ENCODE measurements at regions not wholly inside any gene's neighbourhood (a gene's known extent, or its start where the extent isn't known, plus 50 kb on each side); places are given as distances from the start of the nearest gene placed in this dataset.
"Not testable (repeated sequence)": the region's sequence is repeated elsewhere in the genome, so short reads cannot be mapped to it uniquely, and the experiment has no call there.

DNA sequence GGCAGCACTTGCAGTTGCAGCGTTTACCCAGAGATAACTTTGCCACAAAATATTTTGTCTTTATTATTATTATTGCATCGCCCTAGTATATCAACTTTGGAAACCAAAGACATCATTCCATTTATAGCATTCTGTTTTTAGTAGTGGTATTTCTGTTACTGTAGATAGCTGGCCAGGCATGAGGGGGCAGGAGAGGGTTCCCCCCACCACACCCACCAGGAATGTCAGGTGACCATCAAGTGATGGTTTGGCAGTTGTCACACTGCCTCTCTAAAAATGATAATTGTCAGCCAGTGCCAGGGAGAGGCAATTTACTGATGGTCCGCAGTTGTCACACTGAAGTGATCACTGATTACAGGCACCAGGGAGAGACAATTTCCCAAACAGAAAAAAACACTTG is 135.6 kb downstream of the TSEN15 start:
- no peak overlapping the region for H3K27ac ChIP-seq

GRCh38 chr1:184188037-184188436 is 136.5 kb downstream of the TSEN15 start:
- no peaks in the 10 kb centered on the region for H4K20me1 ChIP-seq
- H3K4me1 ChIP-seq: no peaks in the 10 kb centered on the region
- no peaks in the 10 kb centered on the region for H3K36me3 ChIP-seq
- no peak overlapping the region for H3K9ac ChIP-seq
- no peak overlapping the region for H3K4me3 ChIP-seq
- H3K27ac ChIP-seq: no peak overlapping the region
- H3K9me3 ChIP-seq (replicated peaks in 1 of 11): peaks cover 0 to 12% (median 0%) of the 10 kb centered on the region in 11 experiments; a peak in 2 of 22 replicates
- TF ChIP-seq Cebpa-rat (IDR thresholded peaks at IDR 0.05): no peak
- no peak overlapping the region for H3K4me2 ChIP-seq
- H3K27me3 ChIP-seq: no peaks in the 10 kb centered on the region

More for the DNA sequence above, 135.6 kb downstream of the TSEN15 start:
- no peak for TF ChIP-seq Cebpa-rat (IDR thresholded peaks at IDR 0.05)
- no peaks in the 10 kb centered on the region for H3K36me3 ChIP-seq
- H3K27me3 ChIP-seq: no peaks in the 10 kb centered on the region
- H4K20me1 ChIP-seq: no peaks in the 10 kb centered on the region
- H3K4me2 ChIP-seq: no peak overlapping the region
- peaks cover 0 to 12% (median 0%) of the 10 kb centered on the region in 11 experiments; a peak in 2 of 22 replicates for H3K9me3 ChIP-seq (replicated peaks in 1 of 11)
- no peak overlapping the region for H3K9ac ChIP-seq
- no peaks in the 10 kb centered on the region for H3K4me1 ChIP-seq
- no peak overlapping the region for H3K4me3 ChIP-seq

DNA sequence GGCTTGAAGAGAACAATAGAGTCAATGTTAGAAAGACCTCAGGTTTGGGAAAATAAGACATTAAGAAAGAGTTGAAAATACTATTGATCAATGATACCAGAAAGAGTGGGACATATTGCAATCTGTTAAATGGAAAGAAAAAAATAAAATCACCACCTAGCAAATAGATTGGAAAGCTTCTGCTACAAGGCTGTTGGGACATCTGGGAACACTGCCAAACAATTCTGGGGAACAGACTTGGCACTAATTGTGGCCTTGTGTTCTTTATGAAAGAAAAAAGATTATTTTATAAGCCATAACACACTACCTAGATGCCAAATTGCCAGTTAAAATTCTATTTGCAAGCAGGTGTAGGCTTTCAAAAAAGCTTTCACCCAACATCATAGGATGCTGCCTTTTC is 137.8 kb downstream of the TSEN15 start:
- Histone ChIP-seq H3K9me3 (replicated peaks in 1 of 11) (peaks cover 0 to 12% (median 0%) of the 10 kb centered on the region in 11 experiments; a peak in 2 of 22 replicates), H4K20me1 (no peaks in the 10 kb centered on the region), H3K27ac (no peak overlapping the region), H3K4me3 (no peak overlapping the region), H3K9ac (no peak overlapping the region), H3K4me1 (no peaks in the 10 kb centered on the region), H3K36me3 (no peaks in the 10 kb centered on the region), H3K4me2 (no peak overlapping the region), H3K27me3 (no peaks in the 10 kb centered on the region)
- no peak for TF ChIP-seq Cebpa-rat (IDR thresholded peaks at IDR 0.05)

- Histone ChIP-seq H3K36me3 (no peaks in the 10 kb centered on the region), H3K4me1 (no peaks in the 10 kb centered on the region), H3K4me3 (no peak overlapping the region), H3K27ac (no peak overlapping the region), H3K4me2 (no peak overlapping the region), H3K27me3 (no peaks in the 10 kb centered on the region), H3K9me3 (replicated peaks in 1 of 11) (peaks cover 0 to 14% (median 0%) of the 10 kb centered on the region in 11 experiments; a peak in 2 of 22 replicates), H3K9ac (no peak overlapping the region), H4K20me1 (no peaks in the 10 kb centered on the region)
- no peak for TF ChIP-seq Cebpa-rat (IDR thresholded peaks at IDR 0.05)
These were observed 139.1 kb downstream of the TSEN15 start for GRCh38 chr1:184190616-184191015.

GRCh38 chr1:184191181-184191621 is 139.7 kb downstream of the TSEN15 start:
- no peak overlapping the region for H3K4me3 ChIP-seq
- no peaks in the 10 kb centered on the region for H3K4me1 ChIP-seq
- no peak overlapping the region for H3K9ac ChIP-seq
- no peaks in the 10 kb centered on the region for H4K20me1 ChIP-seq
- no peaks in the 10 kb centered on the region for H3K36me3 ChIP-seq
- H3K27ac ChIP-seq: no peak overlapping the region
- peaks cover 0 to 16% (median 0%) of the 10 kb centered on the region in 11 experiments; a peak in 2 of 22 replicates for H3K9me3 ChIP-seq (replicated peaks in 1 of 11)
- no peaks in the 10 kb centered on the region for H3K27me3 ChIP-seq
- no peak overlapping the region for H3K4me2 ChIP-seq
- no peak for TF ChIP-seq Cebpa-rat (IDR thresholded peaks at IDR 0.05)

DNA sequence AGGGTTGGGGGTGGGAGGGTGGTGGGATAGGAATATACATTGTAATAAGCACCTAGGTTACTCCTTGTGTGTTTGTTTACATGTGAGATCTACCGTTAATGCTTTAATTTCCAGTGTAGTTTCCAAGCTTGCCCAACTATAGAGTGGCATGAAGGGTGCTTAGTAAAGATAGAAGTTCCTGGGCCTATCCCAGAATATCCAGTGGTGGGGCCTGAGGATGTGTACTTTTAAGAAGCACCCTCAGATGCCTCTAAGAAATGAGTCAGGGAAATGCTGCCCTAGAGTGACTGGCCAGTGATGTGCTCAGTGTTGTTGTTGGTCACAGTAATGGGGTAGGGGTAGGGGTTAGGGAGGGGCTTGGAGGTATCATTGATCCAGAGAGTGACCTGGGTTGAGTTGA is 141.3 kb downstream of the TSEN15 start:
- H3K4me1 ChIP-seq: no peaks in the 10 kb centered on the region
- peaks cover 0 to 6% (median 0%) of the 10 kb centered on the region in 11 experiments; a peak in 2 of 22 replicates for H3K9me3 ChIP-seq (replicated peaks in 1 of 11)
- H3K4me2 ChIP-seq: no peak overlapping the region
- no peaks in the 10 kb centered on the region for H3K27me3 ChIP-seq
- no peak for TF ChIP-seq Cebpa-rat (IDR thresholded peaks at IDR 0.05)
- no peaks in the 10 kb centered on the region for H4K20me1 ChIP-seq
- no peak overlapping the region for H3K4me3 ChIP-seq
- H3K9ac ChIP-seq: no peak overlapping the region
- no peaks in the 10 kb centered on the region for H3K36me3 ChIP-seq
- H3K27ac ChIP-seq: no peak overlapping the region

DNA sequence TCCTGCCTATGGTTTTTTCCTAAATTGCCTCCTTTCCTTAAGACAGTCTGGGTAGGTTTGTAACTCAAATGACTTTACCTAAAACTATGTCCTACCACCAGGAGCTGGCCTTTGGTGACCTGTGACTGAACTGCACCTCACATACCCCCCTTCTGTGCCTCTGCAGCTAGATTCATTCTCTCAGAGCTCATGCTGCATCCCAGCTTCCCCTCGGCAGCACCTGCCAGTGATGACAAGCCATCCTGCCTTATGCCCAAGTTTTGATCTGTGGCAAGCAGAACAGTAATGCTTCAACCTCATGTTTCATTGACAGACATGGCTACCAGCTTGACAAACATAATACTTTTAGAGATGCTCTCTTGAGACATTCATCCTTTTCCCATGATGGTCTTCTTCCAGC is 141.9 kb downstream of the TSEN15 start:
- H3K4me1 ChIP-seq: no peaks in the 10 kb centered on the region
- no peak overlapping the region for H3K27ac ChIP-seq
- no peak overlapping the region for H3K4me2 ChIP-seq
- peaks cover 0 to 5% (median 0%) of the 10 kb centered on the region in 11 experiments; a peak in 1 of 22 replicates for H3K9me3 ChIP-seq (replicated peaks in 1 of 11)
- H3K9ac ChIP-seq: no peak overlapping the region
- no peaks in the 10 kb centered on the region for H3K36me3 ChIP-seq
- H4K20me1 ChIP-seq: no peaks in the 10 kb centered on the region
- H3K4me3 ChIP-seq: no peak overlapping the region
- TF ChIP-seq Cebpa-rat (IDR thresholded peaks at IDR 0.05): no peak
- H3K27me3 ChIP-seq: no peaks in the 10 kb centered on the region

GRCh38 chr1:184194236-184194635 is 142.7 kb downstream of the TSEN15 start:
- 0 out of 22 replicates have a peak, but pooled peaks cover 0 to 5% (median 0%) of the 10 kb centered on the region in 11 experiments for H3K9me3 ChIP-seq (replicated peaks in 1 of 11)
- no peak overlapping the region for H3K27ac ChIP-seq
- no peak for TF ChIP-seq Cebpa-rat (IDR thresholded peaks at IDR 0.05)
- H3K9ac ChIP-seq: no peak overlapping the region
- no peak overlapping the region for H3K4me3 ChIP-seq
- H3K27me3 ChIP-seq: no peaks in the 10 kb centered on the region
- H3K4me1 ChIP-seq: peaks cover 0 to 4% (median 0%) of the 10 kb centered on the region in 10 experiments; a peak in 1 of 20 replicates
- H3K4me2 ChIP-seq: no peak overlapping the region
- no peaks in the 10 kb centered on the region for H4K20me1 ChIP-seq
- H3K36me3 ChIP-seq: no peaks in the 10 kb centered on the region

- not testable (repeated sequence) for H4K20me1 ChIP-seq; H3K36me3 ChIP-seq; H3K27me3 ChIP-seq; H3K27ac ChIP-seq; H3K4me2 ChIP-seq; H3K4me3 ChIP-seq; H3K9me3 ChIP-seq (replicated peaks in 1 of 11); H3K9ac ChIP-seq
- H3K4me1 ChIP-seq: peaks cover 0 to 11% (median 0%) of the 10 kb centered on the region in 10 experiments; a peak in 1 of 20 replicates
These were observed 144.2 kb downstream of the TSEN15 start for GRCh38 chr1:184195722-184196121.

GRCh38 chr1:184197831-184198230 is 146.3 kb downstream of the TSEN15 start:
- Histone ChIP-seq H3K36me3 (no peaks in the 10 kb centered on the region), H3K27ac (no peak overlapping the region), H3K27me3 (no peaks in the 10 kb centered on the region), H3K4me1 (peaks cover 0 to 11% (median 0%) of the 10 kb centered on the region in 10 experiments; a peak in 2 of 20 replicates), H3K9ac (no peak overlapping the region), H3K9me3 (replicated peaks in 1 of 11) (peaks cover 0 to 7% (median 0%) of the 10 kb centered on the region in 11 experiments; a peak in 2 of 22 replicates), H4K20me1 (no peaks in the 10 kb centered on the region), H3K4me2 (no peak overlapping the region), H3K4me3 (no peak overlapping the region)
- TF ChIP-seq Cebpa-rat (IDR thresholded peaks at IDR 0.05): no peak

All from BLaER1 treated with 17β-estradiol and CSF1 and Interleukin-3, amounts not matched to agents 10 nM and 100 nM (cell line).